Skin epidermis (tissue), 12 donors: ENCODE measurements at regions not wholly inside any gene's neighbourhood (a gene's known extent, or its start where the extent isn't known, plus 50 kb on each side); places are given as distances from the start of the nearest gene placed in this dataset.

ENCODE experiments used
- H3K27ac ChIP-seq, 21 experiments: fragments of 200-600 bp; sonication (generic) in 11 of 21; one replicate each; pipeline ENCODE4 v1.5.0; 2020; ENCODE audit warnings: mild to moderate bottlenecking in 3 of 21, inconsistent platforms in 2 of 21, moderate library complexity in 2 of 21
- H3K4me3 ChIP-seq, 7 experiments: fragments of 200-600 bp; sonication (generic) in 2 of 7; one replicate each; pipeline ENCODE4 v1.5.0; 2020; ENCODE audit warnings: inconsistent platforms in 2 of 7, mild to moderate bottlenecking in 2 of 7, moderate library complexity in 1 of 7

- Histone ChIP-seq H3K27ac (peak overlapping the region in 1 of 21 experiments; percentile 51), H3K4me3 (no peak overlapping the region)
Measured at GRCh38 chr2:74735009-74735408, 81.0 kb downstream of the SEMA4F start.

DNA sequence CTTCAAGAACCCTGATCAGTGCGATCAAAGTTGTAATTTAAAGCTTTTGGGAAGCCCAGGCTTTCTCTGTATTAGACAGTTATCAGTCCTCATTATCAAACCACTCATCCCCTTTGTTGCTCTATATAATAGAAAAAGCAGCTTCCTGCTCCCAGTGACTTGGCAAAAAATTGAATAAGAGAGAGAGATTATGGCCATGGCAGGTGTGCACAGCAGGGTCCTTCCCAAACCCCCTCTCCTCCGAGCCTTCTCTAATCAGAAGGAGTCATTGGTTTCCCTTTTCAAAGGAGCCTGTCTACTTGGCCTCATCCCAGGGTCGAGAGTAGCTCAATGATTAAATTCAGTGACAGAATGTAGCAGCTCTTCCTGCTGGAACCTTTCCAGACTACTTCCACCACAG is 81.5 kb downstream of the SEMA4F start:
- Histone ChIP-seq H3K4me3 (no peak overlapping the region), H3K27ac (peak overlapping the region in 2 of 21 experiments; percentile 5 to 51)

- no peak overlapping the region for H3K4me3 ChIP-seq
- no peak overlapping the region for H3K27ac ChIP-seq
Measured at GRCh38 chr2:74736589-74736988, 82.5 kb downstream of the SEMA4F start.

GRCh38 chr2:74738586-74738985 is 84.5 kb downstream of the SEMA4F start:
- no peak overlapping the region for H3K27ac ChIP-seq
- no peak overlapping the region for H3K4me3 ChIP-seq

DNA sequence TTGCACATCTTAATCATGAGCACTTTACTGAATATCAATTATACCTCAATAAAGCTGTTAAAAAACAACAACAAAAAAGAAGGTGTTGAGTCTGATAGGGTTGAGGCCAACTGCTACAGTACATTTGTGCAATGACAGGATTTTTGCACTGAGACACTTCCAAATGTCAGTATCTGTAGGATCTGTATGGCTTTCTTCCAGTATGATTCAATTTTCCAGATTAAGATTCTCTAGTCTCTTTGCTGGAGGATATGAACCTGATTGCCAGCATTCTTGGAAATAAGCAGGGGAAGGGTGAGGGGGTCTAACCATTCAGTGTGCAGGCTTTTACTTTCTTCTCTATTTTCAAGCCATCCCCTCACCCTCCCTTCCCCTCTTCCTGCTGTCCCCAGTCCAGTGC is 85.1 kb downstream of the SEMA4F start:
- Histone ChIP-seq H3K27ac (peak overlapping the region in 3 of 21 experiments; percentile 48 to 83 (median 78)), H3K4me3 (no peak overlapping the region)

GRCh38 chr2:74739733-74740241 is 85.7 kb downstream of the SEMA4F start:
- Histone ChIP-seq H3K27ac (peak overlapping the region in 7 of 21 experiments; percentile 26 to 83 (median 58)), H3K4me3 (no peak overlapping the region)

GRCh38 chr2:74740395-74740740 is 86.3 kb downstream of the SEMA4F start:
- peak overlapping the region in 10 of 21 experiments; percentile 7 to 83 (median 45) for H3K27ac ChIP-seq
- H3K4me3 ChIP-seq, result no peak overlapping the region

GRCh38 chr2:74740741-74741431 is 86.8 kb downstream of the SEMA4F start:
- H3K4me3 ChIP-seq, result no peak overlapping the region
- H3K27ac ChIP-seq, result peak overlapping the region in 20 of 21 experiments; percentile 10 to 83 (median 60)

GRCh38 chr2:74741629-74742028 is 87.6 kb downstream of the SEMA4F start:
- H3K4me3 ChIP-seq, result no peak overlapping the region
- H3K27ac ChIP-seq, result peak overlapping the region in 16 of 21 experiments; percentile 10 to 83 (median 66)

DNA sequence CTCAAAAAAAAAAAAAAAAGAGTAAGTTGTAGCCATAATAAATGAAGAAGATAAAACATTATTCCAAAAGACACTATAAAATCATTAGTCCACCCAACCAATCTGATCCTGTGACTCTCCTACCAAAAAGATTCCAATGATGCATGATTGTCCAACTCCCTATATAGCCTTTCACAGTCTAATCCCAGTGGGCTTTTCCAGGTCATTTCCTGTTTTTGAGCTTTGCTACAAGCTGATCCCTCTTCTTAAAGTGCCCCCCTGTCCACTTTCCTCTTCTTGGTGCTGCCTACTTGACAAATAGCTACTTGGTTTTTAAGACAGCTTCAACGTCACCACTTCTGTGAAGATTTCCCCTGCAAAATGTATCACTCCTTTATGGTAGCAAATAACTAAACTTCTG is 88.4 kb downstream of the SEMA4F start:
- Histone ChIP-seq H3K27ac (peak overlapping the region in 1 of 21 experiments; percentile 83), H3K4me3 (no peak overlapping the region)

DNA sequence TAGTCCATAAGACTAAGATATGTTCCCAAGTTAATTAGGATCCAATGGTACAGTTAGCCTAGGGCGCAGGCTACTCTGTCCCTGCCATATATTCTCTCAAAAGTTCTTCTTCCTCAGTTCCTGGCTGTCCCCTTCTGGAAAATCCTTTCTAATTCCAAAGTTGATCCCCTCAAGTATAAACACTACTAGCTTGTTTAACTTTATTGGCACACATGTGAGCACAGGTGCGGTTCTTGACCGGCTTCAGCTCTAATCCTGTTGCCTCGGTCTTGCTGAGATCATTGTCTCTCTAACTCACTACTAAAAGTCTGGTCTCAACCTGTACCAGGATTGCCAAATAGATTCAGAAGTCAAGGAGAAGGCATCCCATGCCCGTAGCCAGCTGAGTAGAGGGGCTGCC is 89.0 kb downstream of the SEMA4F start:
- Histone ChIP-seq H3K27ac (peak overlapping the region in 1 of 21 experiments; percentile 9), H3K4me3 (no peak overlapping the region)

GRCh38 chr2:74743778-74744177 is 89.7 kb downstream of the SEMA4F start:
- peak overlapping the region in 1 of 21 experiments; percentile 9 for H3K27ac ChIP-seq
- no peak overlapping the region for H3K4me3 ChIP-seq

GRCh38 chr2:74744731-74745515 is 89.0 kb upstream of the HK2 start:
- H3K4me3 ChIP-seq, result no peak overlapping the region
- H3K27ac ChIP-seq, result peak overlapping the region in 1 of 21 experiments; percentile 19

- Histone ChIP-seq H3K4me3 (no peak overlapping the region), H3K27ac (peak overlapping the region in 2 of 21 experiments; percentile 19 to 36)
Measured at GRCh38 chr2:74745766-74746165, 88.2 kb upstream of the HK2 start.

DNA sequence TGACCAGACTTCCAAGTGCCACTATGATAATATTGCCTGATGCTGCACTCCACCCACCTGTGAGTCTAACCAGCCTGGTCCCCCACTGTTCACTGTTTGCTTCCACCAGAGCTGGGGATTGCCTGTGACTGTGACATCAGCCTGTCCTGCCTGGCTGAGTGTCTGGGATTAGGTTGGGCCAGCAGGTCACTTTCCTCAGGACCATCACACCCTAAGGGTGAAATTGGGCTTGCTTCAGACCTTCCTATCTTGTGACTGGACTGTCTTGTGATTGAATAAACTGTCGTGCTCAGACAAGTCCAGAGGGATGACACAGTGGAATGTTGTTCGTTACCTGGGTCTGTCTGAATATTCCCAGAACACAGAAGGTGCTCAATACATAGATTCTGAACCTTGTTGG is 87.4 kb upstream of the HK2 start:
- Histone ChIP-seq H3K27ac (peak overlapping the region in 3 of 21 experiments; percentile 33 to 50 (median 36)), H3K4me3 (no peak overlapping the region)

DNA sequence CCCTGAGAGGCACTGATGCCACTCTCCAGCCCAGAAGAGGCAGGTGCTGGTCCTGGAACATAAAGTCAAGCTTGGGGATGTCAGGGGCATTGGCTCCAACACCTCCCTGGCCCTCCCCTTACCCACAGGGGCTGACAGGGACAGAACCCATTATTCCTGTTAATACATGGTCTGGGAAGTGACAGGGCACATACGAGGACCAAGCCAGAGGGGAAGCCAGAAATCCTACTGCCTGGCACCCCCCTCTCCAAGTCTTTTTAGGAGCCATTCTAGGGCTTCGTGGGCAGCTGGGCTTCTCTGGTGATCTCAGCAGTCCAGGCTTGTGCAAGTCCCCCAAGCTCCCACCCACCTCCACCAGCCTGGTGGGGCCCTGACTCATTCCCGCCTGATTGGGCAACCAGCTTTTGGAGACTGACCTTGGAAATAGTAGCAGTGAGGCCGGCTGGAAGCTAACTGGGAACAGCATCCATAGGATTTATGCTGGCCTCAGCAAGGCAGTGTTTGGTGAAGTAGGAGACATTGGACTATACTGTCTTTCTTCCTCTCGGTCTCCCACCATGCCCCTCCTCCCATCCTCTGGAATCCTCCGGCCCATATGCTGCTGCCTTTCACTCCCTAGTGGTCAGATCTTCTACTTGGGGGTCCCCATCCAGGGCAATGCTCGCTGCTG is 86.4 kb upstream of the HK2 start:
- H3K4me3 ChIP-seq, result no peak overlapping the region

GRCh38 chr2:74748665-74749064 is 85.3 kb upstream of the HK2 start:
- Histone ChIP-seq H3K4me3 (no peak overlapping the region), H3K27ac (no peak overlapping the region)

More for the DNA sequence above, 86.4 kb upstream of the HK2 start:
- peak overlapping the region in 7 of 21 experiments; percentile 4 to 69 (median 17) for H3K27ac ChIP-seq

GRCh38 chr2:74749432-74749831 is 84.5 kb upstream of the HK2 start:
- Histone ChIP-seq H3K4me3 (no peak overlapping the region), H3K27ac (no peak overlapping the region)

DNA sequence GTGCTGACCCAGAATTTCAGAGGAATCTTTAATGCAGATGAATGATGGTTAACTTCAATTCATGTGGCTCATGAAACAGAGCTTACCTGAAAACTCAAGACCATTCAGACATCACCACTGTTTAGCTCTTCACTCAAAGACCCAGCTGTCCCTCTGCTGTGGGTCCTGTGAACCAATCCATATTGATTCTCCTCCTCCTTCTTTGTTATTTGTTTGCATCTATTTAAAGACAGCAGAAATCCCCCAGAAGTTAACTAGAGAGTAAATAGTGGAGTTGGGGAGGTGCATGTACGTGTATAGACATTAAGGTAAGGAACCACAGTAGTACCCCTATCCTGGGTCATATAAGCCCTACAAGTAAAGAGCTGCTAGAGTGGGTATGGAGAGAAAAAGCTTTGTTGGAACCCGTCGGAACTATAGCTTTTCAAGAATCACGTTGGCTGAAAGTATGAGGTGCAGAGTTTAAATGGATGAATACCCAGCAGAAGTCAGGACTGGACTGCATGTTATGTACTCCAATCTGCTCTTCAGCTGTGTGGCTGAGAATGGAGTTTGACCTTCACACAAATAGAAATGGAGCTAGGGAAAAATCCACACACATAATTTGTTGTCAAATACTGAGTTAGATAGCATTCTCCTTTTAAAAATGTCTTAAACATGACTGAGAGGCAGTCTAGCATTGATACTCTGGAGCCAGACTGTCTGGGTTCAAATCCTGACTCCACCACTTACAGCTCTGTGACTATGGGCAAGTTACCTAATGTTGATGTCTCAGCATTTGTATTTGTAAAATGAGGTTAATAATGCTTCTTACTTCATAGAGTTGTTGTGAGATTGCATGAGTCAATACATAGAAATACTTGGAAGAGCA is 81.7 kb upstream of the HK2 start:
- Histone ChIP-seq H3K27ac (no peak overlapping the region), H3K4me3 (no peak overlapping the region)
